Astrocyte of the spinal cord (primary cell): ENCODE measurements at regions not wholly inside any gene's neighbourhood (a gene's known extent, or its start where the extent isn't known, plus 50 kb on each side); places are given as distances from the start of the nearest gene placed in this dataset.

Experiments
- DNase-seq: peaks from one replicate; pipeline ENCODE4 v3.0.0; 2011; ENCODE audit warnings: low read depth, low spot score
- H3K4me3 ChIP-seq: 2 replicates; pipeline ENCODE4 v1.5.1; 2011; ENCODE audit warnings: low read depth, mild to moderate bottlenecking, low read length, moderate library complexity
- in situ Hi-C: cut with HindIII; loops from 2 replicates; pipeline ENCODE4 v1.10.0; 2017; ENCODE audit warnings: low sequenced_read_pairs
- TF ChIP-seq, protein P1 (sequence below): IDR thresholded peaks from 2 replicates; pipeline ENCODE4 v1.5.1; 2012; ENCODE audit warnings: low read depth, mild to moderate bottlenecking, low read length, inconsistent platforms

DNA sequence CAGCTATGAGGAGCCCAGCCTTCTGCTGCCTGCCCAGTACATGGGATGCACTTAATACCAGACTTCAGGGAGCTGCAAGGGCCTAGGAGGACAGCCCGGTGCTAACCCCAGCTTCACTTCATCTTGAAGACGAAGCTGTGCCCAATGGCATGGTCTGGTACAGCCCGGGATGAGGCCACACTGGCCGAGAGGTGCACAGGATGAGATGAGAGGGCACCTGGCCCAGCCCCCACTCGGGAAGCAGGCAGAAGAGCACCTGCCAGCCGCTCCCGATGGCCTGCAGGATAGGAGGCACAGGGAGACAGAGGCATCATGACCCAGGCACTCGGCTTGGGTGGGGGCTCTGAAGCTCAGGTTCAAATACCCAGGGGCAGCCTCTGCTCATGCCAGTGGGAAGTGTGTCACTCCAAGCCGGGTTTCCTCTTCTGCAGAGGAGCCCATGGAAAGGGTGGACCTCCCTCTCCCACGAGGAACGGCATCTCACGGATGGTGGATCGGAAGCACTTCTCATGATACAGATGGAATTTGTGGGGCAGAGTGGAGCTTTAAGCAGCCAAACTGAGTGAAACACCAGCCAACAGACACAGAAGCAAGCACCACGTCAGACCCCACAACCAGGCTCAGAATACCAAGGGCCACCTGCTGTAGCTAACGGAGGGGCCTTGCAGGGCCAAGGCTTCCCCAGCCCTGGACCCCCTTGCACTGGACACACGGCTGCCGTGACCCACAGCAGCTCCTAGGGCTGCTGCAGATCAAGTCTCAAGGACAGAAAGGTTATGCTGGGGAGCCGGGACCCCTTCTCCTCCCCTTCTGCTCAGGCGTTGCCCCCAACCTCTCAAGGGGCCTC lies 875.2 kb downstream of the BRD1 start:
- TF ChIP-seq, protein P1, sequence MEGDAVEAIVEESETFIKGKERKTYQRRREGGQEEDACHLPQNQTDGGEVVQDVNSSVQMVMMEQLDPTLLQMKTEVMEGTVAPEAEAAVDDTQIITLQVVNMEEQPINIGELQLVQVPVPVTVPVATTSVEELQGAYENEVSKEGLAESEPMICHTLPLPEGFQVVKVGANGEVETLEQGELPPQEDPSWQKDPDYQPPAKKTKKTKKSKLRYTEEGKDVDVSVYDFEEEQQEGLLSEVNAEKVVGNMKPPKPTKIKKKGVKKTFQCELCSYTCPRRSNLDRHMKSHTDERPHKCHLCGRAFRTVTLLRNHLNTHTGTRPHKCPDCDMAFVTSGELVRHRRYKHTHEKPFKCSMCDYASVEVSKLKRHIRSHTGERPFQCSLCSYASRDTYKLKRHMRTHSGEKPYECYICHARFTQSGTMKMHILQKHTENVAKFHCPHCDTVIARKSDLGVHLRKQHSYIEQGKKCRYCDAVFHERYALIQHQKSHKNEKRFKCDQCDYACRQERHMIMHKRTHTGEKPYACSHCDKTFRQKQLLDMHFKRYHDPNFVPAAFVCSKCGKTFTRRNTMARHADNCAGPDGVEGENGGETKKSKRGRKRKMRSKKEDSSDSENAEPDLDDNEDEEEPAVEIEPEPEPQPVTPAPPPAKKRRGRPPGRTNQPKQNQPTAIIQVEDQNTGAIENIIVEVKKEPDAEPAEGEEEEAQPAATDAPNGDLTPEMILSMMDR: no peak
- no peak overlapping the region for H3K4me3 ChIP-seq
- in situ Hi-C loops: no loop called here
- DNase-seq: no peak

DNA sequence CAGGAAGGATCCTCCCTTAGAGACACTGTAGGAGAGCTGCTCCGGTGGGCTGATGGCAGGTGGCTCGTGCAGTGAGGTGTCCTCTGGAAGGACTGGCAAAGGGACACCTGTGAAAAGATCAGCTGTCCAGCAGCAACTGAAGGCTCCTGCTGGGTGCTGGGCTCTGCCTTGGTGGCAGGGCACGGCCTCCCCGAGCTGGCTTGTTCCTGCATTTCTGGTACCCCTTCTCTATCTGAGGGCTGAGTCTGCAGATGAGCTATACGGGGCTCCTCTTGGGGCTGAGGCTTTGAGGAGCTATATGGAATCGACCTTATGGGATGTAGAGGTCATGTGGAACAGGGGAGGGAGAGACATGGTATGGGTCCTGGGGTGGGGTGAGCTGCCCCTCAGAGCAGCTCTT lies 875.8 kb downstream of the BRD1 start:
- DNase-seq: no peak
- in situ Hi-C loops: no loop called here
- TF ChIP-seq, protein P1: no peak
- no peak overlapping the region for H3K4me3 ChIP-seq

DNA sequence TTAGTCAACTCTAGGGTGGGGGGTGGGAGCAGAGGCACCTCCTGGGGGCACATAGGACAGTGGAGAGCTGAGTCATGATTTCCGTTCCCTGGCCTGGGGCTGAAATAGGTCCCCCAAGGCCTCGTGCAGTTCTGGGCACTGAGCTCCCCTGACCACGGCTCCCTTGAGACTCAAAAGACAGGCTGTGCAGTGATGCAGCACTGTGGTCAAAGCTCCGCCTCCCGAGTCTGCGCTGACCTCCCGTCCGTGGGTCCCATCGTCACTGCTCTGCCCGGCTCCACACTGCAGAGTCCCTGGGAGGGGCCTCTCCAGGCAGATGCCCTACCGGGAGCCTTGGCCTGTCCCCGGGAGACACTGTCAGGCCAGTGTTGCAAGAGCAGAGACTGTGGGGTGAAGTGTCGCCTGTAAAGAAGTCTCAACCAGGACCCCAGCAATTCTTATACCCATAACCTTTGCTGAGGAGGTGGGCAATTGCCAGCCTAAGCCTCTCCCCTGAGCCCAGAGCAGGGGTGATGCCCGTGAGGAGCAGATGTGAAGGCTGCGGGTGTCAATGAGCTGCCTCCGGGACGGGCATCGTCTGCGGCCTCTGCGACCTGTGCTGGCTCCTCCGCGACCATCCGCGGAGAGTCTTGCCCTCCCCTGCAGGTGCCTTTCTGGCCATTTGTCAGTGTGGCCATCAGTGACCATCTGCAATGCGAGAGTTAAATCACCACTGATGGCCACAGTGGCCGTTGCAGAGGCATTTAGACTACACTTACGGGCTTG lies 877.3 kb downstream of the BRD1 start:
- H3K4me3 ChIP-seq: no peak overlapping the region
- TF ChIP-seq, protein P1: no peak
- DNase-seq: no peak
- in situ Hi-C loops: no loop called here

DNA sequence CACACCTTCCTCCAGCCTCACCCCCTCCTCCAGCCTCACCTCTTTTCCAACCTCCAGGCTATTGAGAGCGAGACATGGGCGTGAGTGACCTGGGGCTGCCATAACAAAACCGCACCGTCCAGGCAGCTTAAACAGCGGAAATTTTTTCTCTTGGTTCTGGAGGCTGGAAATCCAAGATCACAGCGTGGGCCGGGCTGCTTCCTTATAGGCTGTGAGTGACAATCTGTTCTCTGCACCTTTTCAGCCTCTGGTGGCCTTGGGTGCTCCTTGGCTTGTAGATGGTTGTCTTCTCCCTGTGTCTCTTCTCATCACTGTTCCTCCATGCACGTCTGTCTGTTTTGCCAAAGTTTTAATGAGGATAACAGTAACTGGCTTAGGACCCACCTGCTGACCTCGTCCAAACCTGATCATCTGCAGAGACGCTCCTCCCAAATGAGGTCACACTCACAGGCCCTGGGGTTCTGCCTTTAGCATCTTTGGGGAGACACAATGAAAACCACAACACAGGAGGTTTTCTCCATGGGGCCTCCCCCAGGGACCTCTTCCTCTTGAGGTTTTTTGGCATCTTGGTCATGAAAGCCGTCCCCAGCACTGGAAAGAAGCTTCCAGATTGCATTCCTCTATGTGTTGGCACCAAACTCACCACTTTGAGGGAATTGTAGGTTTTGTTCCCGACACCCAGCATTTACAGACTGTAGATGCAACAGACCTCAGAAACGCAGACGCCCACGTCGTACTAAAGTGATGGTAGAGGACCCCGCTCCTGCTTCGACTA lies 878.1 kb downstream of the BRD1 start:
- DNase-seq: no peak
- in situ Hi-C loops: no loop called here
- TF ChIP-seq, protein P1: no peak

DNA sequence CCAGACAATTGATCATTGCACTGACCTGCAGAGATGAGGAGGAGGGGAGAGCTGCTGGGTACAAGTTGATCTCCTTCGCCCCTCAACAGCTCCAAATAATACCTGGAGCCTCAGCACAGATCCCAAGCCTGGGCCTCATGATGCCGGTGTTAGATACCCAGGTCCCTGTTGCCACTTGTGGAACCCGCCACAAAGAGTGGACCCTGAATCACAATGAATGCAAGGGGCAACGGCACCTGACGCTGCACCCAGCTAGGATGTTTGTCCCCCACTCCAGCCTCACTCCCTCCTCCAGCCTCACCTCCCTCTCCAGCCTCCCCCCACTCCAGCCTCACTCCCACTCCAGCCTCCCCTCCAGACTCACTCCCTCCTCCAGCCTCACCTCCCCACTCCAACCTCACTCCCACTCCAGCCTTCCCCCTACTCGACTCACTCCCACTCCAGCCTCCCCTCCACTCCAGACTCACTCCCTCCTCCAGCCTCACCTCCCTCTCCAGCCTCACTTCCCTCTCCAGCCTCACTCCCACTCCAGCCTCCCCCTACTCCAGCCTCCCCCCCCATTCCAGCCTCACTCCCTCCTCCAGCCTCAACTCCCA lies 879.0 kb downstream of the BRD1 start:
- TF ChIP-seq, protein P1: no peak
- in situ Hi-C loops: no loop called here
- no peak for DNase-seq
- H3K4me3 ChIP-seq: no peak overlapping the region

More for the DNA sequence above, 878.1 kb downstream of the BRD1 start:
- no peak overlapping the region for H3K4me3 ChIP-seq

DNA sequence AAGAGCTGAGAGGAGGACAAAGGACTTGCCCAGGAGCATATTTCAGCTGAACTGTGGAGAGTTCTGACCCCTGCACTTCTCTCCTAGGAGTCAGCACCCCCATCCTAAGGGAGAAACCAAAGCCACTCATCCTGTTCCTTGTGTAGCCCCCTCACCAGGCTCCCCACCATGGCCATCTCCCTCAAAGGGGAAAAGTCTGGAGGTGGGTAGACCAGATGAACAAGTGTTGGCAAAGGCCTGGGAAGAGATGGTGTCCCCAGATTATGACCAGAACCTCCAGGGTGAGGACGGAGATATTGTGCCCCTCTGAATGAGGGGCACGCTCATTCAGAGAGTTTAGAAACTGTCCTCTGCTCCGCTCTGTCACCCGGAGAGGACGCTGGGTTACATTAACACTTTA lies 880.0 kb downstream of the BRD1 start:
- in situ Hi-C loops: no loop called here
- no peak overlapping the region for H3K4me3 ChIP-seq
- TF ChIP-seq, protein P1: no peak
- no peak for DNase-seq
